Urinary bladder (tissue), 3 donors: ENCODE measurements at regions not wholly inside any gene's neighbourhood (a gene's known extent, or its start where the extent isn't known, plus 50 kb on each side); places are given as distances from the start of the nearest gene placed in this dataset.

Source experiments
- DNase-seq: peaks from one replicate; pipeline ENCODE4 v3.0.0-alpha.2; 2015; ENCODE audit errors: extremely low spot score
- H3K27ac ChIP-seq: one replicate; pipeline ENCODE4 v1.5.1; 2013; ENCODE audit warnings: low read depth, mild to moderate bottlenecking, moderate library complexity
- H3K36me3 ChIP-seq: one replicate; pipeline ENCODE4 v1.6.1; 2013; ENCODE audit warnings: mild to moderate bottlenecking, moderate library complexity; ENCODE audit not compliant: insufficient read depth
- H3K4me1 ChIP-seq: one replicate; pipeline ENCODE4 v1.6.1; 2013; ENCODE audit warnings: mild to moderate bottlenecking, moderate library complexity; ENCODE audit not compliant: insufficient read depth
- H3K4me3 ChIP-seq: one replicate; pipeline ENCODE4 v1.5.1; 2013; ENCODE audit warnings: low read depth, low read length
- WGBS: extraction: QIAGEN DNeasy Blood & Tissue Kit; methylation state at CpG from one replicate; pipeline ENCODE4 v1.1.7; 2013; 5-methylcytosine and 5-hydroxymethylcytosine counted together
- donor health status: healthy with polysubstance abuse.
- donor health status: healthy.

DNA sequence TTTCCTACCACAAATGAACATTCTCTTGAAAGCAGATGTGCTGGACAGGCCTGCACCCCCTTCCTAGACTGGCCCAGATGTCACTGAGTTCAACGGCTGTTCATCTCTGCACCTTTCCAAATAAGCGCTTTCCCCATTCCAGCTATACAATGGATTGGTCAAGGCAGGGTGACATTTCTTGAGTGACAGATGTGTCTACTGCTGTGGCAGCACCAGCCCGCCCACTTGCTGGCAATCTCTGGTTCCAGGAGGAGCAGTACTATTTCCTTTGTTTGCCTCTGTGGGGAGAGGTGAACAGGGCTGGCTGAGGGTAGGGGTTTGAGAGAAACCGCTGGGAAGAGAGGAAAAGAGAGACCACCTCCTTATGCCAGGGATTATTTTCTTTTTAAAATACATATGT, 269.5 kb upstream of the POU3F3 start:
- no peaks in the 10 kb centered on the region for H3K4me1 ChIP-seq
- no peak overlapping the region for H3K4me3 ChIP-seq
- H3K36me3 ChIP-seq: no peaks in the 10 kb centered on the region
- H3K27ac ChIP-seq: no peak overlapping the region
- 60% methylated on average over 4 of the region's 4 CpGs for WGBS
- no peak for DNase-seq

DNA sequence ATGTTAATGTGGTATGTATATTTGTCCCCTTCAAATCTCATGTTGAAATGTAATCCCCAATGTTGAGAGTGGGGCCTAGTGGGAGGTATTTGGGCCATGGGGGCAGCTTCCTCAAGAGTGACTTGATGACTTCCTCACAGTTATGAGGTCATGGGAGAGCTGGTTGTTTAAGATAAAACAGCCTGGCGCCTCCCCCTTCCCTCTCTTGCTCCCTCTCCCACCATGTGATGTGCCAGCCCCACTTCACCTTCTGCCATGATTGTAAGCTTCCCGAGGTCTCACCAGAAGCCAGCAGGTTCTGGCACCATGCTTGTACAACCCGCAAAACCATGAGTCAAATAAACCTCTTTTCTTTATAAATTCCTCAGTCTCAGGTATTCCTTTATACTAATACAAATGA, 258.3 kb upstream of the POU3F3 start:
- H3K4me1 ChIP-seq: no peaks in the 10 kb centered on the region
- 91% methylated on average over 3 of the region's 3 CpGs for WGBS
- no peak for DNase-seq
- no peaks in the 10 kb centered on the region for H3K36me3 ChIP-seq
- no peak overlapping the region for H3K4me3 ChIP-seq
- H3K27ac ChIP-seq: no peak overlapping the region

DNA sequence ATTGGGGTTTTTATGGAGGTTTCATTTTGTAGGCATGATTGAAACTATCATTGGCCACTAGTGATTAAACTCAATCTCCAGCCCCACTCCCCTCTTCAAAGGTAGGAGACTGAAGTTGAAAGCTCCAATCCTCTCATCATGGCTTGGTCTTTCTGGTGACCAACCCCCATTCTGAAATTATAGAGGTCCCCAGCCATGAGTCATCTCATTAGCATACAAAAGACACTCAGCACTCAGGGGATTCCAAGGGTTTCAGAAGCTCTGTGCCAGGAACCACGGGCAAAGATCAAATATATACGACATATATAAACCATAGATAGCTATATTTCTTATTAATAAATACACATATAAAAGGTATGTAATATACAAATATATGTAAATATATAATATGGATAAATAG, 256.0 kb upstream of the POU3F3 start:
- H3K27ac ChIP-seq: no peak overlapping the region
- H3K4me1 ChIP-seq: no peaks in the 10 kb centered on the region
- DNase-seq: no peak
- H3K36me3 ChIP-seq: no peaks in the 10 kb centered on the region
- 85% methylated on average over 2 of the region's 2 CpGs for WGBS
- H3K4me3 ChIP-seq: no peak overlapping the region

DNA sequence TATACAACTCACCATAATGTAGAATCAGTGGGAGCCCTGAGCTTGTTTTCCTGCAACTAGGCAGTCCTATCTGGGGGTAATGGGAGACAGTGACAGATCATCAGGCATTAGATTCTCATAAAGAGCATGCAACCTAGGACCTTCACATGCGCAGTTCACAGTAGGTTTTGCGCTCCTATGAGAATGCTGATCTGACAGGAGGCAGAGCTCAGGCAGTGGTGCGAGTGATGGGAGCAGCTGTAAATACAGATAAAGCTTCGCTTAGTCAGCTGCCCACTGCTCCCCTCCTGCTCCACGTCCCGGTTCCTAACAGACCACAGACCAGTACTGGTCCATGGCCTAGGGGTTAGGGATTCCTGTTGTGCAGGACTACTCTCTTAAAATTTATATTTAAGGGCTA, 255.3 kb upstream of the POU3F3 start:
- 69% methylated on average over 6 of the region's 6 CpGs for WGBS
- H3K4me1 ChIP-seq: no peaks in the 10 kb centered on the region
- DNase-seq: no peak
- H3K36me3 ChIP-seq: no peaks in the 10 kb centered on the region
- H3K27ac ChIP-seq: no peak overlapping the region
- H3K4me3 ChIP-seq: no peak overlapping the region

DNA sequence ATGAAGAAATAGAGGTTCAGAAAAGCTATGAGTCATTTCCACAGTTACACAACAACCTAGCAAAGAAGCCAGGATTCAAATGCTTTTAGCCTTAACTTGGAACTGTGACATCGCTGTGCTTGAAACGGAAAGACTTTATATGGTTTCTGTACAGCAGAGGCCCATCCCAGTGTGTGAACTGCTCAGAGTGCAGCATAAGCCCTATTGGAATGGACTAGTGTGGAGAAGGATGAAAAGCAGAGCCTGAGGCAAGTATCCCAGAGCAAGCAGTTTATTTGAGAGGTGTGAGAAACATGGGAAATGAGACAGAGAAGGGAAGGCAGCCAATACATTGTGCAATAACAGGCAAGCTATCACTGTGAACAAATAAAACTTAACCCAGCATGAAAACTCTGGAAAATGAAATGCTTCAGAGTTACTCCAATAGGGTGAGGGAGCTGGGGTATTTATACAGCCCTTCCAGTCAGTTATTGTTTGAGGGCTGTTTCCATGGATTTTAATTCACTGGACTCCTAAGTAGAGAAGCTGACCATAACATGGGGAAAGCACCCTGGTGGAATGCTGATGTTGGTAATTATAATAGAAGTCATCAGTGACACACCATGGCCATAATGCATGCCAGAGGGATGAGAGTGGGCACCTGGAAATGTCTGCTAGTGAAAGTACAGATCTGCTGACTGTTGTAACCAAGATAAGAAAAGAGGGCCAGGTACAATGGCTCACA, 254.0 kb upstream of the POU3F3 start:
- Histone ChIP-seq H3K27ac (no peak overlapping the region), H3K36me3 (no peaks in the 10 kb centered on the region), H3K4me1 (no peaks in the 10 kb centered on the region), H3K4me3 (no peak overlapping the region)
- 73% methylated on average over 2 of the region's 2 CpGs for WGBS
- DNase-seq: no peak

DNA sequence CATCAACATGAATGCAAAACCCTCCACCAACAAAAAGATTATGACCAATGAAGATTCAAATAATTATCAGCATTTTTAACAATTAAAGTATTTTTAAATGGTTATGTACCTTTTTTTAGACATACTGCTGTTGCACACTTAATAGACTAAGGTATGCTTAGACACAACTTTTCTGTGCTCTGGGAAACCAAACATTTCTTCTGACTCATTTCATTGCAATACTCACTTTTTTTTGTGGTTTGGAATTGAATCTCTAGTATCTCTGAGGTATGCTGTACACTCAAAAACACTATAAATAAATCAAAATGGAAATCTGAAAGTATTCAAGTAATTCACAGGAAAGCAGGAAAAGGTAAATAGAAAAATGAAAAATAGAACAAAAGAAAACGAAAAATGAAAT, 247.9 kb upstream of the POU3F3 start:
- H3K27ac ChIP-seq: no peak overlapping the region
- H3K4me3 ChIP-seq: no peak overlapping the region
- no peak for DNase-seq
- H3K36me3 ChIP-seq: no peaks in the 10 kb centered on the region
- 63% methylated on average over 1 of the region's 1 CpG for WGBS
- no peaks in the 10 kb centered on the region for H3K4me1 ChIP-seq

DNA sequence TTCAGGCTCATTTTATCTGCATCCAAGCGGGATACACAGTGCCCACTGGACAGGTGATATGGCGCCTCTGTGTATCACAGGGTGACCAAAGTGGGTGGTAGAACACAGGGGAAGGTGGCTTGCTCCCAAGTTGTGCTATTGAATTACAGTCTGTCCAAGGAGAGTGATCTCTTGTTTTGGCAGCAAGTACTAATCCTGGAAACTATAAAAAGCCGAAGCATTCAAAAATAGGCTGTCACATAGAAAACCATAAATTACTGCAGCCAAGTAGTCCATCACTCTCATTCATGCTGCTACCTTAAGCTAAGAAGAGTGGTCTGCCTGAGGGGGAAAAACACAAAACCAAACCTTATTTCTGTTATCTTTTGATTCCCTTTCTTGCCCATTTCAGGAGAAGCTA, 237.1 kb upstream of the POU3F3 start:
- Histone ChIP-seq H3K4me1 (peaks cover under 1% of the 10 kb centered on the region), H3K4me3 (no peak overlapping the region), H3K36me3 (no peaks in the 10 kb centered on the region), H3K27ac (no peak overlapping the region)
- 73% methylated on average over 3 of the region's 3 CpGs for WGBS
- DNase-seq: no peak

DNA sequence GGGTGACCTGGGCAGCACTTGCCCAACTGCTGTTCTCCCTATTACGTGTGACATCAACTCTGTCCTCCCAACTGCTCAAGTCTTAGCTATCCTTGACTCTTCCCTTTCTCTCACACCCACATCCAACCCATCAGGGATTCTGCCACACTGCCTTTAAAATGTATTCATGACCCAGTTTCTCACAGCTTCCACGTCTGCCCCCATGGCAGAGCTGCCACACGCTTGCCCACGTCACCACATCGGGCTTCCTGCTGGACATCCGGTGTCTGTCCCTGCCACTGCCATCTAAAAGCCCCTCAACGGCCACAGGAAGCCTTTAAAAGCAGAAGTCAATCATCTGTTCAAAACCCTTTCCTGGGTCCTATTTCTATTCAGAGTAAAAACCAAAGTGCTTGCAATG, 233.1 kb upstream of the POU3F3 start:
- Histone ChIP-seq H3K4me1 (no peaks in the 10 kb centered on the region), H3K27ac (no peak overlapping the region), H3K4me3 (no peak overlapping the region), H3K36me3 (no peaks in the 10 kb centered on the region)
- no peak for DNase-seq
- 68% methylated on average over 7 of the region's 7 CpGs for WGBS

DNA sequence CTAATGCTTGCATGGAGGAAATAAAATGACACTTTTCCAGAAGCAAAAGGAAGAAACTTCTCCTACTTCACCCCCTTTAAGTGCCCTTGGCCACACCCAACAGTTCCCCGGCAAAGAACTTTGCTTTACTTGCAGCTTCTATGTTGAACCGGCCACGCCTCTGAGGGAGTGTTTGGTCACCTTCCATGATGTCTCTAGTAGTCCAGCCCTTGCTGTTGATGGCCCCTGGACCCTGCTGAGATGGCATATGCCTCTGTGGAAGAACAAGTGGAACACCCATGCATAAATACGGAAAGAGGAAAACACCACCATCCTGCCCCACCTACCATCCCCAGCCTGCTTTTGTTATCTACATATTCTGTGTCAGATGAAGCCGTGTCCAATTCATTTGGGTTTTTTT, 218.3 kb upstream of the POU3F3 start:
- H3K36me3 ChIP-seq: no peaks in the 10 kb centered on the region
- WGBS: 87% methylated on average over 5 of the region's 5 CpGs
- no peak overlapping the region for H3K27ac ChIP-seq
- no peak for DNase-seq
- H3K4me3 ChIP-seq: no peak overlapping the region
- no peaks in the 10 kb centered on the region for H3K4me1 ChIP-seq

DNA sequence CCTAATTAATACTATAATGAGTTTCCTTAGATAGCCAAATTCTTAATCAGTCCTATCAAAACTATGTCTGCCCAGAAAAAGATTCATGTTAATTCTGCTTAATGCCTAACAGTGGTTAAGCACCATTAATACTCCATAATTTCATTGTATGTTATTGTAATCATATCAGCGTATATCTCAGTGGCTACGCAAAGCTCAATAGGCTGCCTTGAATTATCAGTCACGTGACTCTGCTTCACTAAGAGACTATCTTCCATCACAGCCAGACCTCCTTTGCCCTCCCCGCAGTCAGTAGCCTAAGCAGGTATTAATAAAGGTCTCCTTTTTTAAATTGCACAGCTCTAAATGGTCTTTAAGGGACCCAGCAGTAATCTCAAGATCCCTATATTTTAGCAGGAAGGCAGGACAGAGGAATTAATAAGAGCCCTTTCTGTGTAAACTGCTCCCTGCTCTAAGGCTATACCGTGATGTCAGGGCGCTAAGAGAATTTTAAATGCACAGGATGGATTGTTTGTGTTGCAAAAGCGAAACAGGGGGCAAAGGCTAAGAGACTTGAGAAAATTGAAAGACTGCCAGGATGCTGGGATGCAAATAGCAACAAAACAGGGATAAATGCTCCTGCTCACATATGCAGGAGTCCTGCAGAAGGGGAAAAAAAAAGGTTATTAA, 215.6 kb upstream of the POU3F3 start:
- Histone ChIP-seq H3K27ac (no peak overlapping the region), H3K4me1 (no peaks in the 10 kb centered on the region), H3K36me3 (no peaks in the 10 kb centered on the region), H3K4me3 (no peak overlapping the region)
- WGBS: 49% methylated on average over 7 of the region's 7 CpGs
- no peak for DNase-seq

DNA sequence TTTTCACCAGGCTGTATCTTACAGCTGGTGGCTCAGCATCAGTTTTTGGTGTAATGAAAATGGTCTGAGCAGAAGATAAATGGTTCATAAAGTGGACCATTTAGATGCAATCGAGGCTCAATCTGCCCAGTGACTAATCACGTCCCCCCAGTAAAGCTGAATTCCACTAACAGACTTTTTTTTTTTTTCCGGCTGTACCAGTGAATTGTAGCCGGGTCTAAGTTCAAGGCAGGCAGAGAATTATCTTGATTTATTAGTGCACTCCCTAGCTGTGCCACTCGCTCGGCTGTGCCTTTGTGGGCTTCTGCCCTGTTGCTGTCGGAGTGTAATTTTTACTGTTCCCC, 215.1 kb upstream of the POU3F3 start:
- Histone ChIP-seq H3K36me3 (no peaks in the 10 kb centered on the region), H3K27ac (no peak overlapping the region), H3K4me3 (no peak overlapping the region), H3K4me1 (no peaks in the 10 kb centered on the region)
- WGBS: 29% methylated on average over 7 of the region's 7 CpGs
- no peak for DNase-seq

DNA sequence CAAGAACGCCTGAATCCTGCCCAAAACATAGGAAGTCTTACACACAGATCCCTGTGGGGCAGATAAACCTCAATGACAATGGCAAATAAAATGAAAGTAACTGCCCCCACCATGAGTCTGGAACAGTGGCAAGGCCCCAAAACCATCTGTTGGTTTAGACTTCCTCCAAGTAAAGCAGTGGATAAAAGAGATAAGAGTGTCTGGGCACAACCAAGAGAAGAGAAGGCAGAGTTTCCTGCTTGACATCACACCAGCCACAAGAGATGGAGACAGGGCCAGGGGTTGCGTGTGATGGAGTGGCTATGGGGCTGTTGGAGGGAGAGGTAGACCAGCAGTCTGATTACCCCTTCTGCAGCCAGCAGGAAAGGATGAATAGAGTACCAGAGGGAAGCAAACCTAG, 212.1 kb upstream of the POU3F3 start:
- H3K36me3 ChIP-seq: no peaks in the 10 kb centered on the region
- H3K27ac ChIP-seq: no peak overlapping the region
- no peaks in the 10 kb centered on the region for H3K4me1 ChIP-seq
- WGBS: 62% methylated on average over 2 of the region's 2 CpGs
- H3K4me3 ChIP-seq: no peak overlapping the region
- no peak for DNase-seq

DNA sequence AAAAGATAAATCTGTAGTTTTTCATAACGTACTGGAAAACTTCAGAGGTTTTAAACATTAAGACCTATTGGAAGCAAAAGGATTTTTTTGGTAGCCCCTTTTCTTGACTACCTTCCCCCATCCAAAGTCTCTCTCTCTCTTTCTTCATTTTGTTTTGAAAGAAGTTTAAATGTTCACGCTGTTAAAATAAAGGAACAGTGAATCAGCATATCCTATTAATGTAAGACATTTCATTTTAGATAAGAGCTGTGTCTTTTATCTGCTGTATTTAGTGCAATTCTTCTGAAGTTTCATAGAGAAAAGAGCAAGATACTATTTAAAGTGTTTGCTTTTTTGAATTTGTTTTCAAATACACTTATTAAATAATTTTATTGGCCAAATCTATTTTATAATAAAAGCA, 205.5 kb upstream of the POU3F3 start:
- Histone ChIP-seq H3K4me3 (no peak overlapping the region), H3K27ac (no peak overlapping the region), H3K36me3 (no peaks in the 10 kb centered on the region), H3K4me1 (no peaks in the 10 kb centered on the region)
- WGBS: 48% methylated on average over 2 of the region's 2 CpGs
- no peak for DNase-seq

DNA sequence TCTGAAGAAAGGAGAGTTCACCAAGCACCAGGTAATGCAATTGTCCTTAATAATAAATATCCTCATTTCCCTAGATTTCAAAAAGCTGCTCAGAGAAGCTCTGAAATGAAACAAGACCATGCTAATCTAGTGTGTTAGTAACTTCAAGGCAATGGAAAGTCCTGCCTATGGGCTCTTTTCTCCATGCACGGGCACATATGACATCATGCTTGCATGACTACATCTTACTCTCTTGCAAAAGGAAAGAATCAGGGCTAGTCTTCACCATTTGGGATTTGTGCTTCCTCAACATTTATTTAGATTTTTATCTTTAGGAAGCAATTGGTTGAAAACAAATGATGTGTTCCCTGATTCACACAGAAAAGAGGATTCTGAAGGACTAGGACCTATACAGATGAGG, 204.0 kb upstream of the POU3F3 start:
- Histone ChIP-seq H3K4me1 (no peaks in the 10 kb centered on the region), H3K27ac (no peak overlapping the region), H3K36me3 (no peaks in the 10 kb centered on the region), H3K4me3 (no peak overlapping the region)
- WGBS: 86% methylated on average over 1 of the region's 1 CpG
- no peak for DNase-seq
